GM12878 (cell line): ENCODE measurements at regions not wholly inside any gene's neighbourhood (a gene's known extent, or its start where the extent isn't known, plus 50 kb on each side); places are given as distances from the start of the nearest gene placed in this dataset.

Experiments used
- EZH2 ChIP-seq: IDR thresholded peaks from 2 replicates; pipeline ENCODE4 v1.6.1; 2012; ENCODE audit warnings: low read depth, mild to moderate bottlenecking, control low read depth, inconsistent platforms, low read length, borderline replicate concordance; ENCODE audit not compliant: control insufficient read depth
- NFYA ChIP-seq: IDR thresholded peaks from 2 replicates; pipeline ENCODE4 v1.6.1; 2011; ENCODE audit warnings: low read depth, mild to moderate bottlenecking, low read length, improper control_type of control experiment, borderline replicate concordance
- POLR2A ChIP-seq: IDR thresholded peaks from 2 replicates; pipeline ENCODE4 v1.6.1; 2011; ENCODE audit warnings: low read depth, mild to moderate bottlenecking, low read length
- POLR2AphosphoS5 ChIP-seq: IDR thresholded peaks from 2 replicates; pipeline ENCODE4 v1.6.1; 2011; ENCODE audit warnings: mild to moderate bottlenecking, low read length, inconsistent platforms
- RBBP5 ChIP-seq: fragments of 200-600 bp; sonication (generic); conservative IDR thresholded peaks from 2 replicates; pipeline ENCODE4 v1.6.1; 2016
- RUNX3 ChIP-seq: IDR thresholded peaks from 2 replicates; pipeline ENCODE4 v1.6.1; 2012; ENCODE audit warnings: low read length, inconsistent platforms
- TF ChIP-seq, protein P1 (sequence below), 3 experiments: IDR thresholded peaks in 2 of 3; conservative IDR thresholded peaks in 1 of 3; 2 replicates each; pipeline ENCODE4 v1.5.1; 2011; ENCODE audit warnings: low read depth in 3 of 3, low read length in 3 of 3, mild to moderate bottlenecking in 3 of 3, control low read depth in 2 of 3, moderate library complexity in 2 of 3, inconsistent platforms in 1 of 3, mixed read lengths in 1 of 3; ENCODE audit not compliant: control insufficient read depth in 2 of 3, insufficient read depth in 1 of 3; ENCODE audit errors: extremely low read depth in 1 of 3

DNA sequence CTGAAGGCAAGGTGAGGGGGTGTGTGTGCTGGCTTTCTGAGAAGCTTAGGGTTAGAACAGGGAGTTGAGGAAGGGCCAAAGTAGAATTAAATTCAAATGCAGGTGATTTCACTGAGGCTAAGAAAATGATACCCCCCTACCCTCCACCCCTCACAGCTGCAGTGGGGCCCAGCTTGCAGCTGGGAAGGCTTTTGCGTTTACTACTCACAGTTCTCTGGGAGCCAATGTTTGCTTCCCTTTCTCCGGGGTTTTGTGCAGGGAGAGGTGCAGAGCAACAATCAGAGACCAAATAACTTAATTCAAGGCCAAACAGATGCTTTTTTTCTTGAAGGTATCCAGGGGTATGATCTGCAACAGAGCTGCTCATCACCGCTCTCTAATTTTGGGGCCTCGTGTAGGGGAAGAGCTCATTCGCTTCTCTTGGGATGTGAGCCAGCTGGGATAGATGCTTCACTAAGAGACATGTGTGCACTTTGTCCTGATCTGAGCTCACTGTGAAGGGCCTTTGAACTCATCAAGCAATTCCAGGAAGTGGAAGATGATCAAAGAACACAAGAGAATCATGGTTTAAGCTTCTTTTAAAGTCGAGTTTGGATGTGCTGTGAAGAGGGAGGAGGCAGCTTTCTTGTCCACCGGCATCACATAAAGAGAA lies 122.7 kb upstream of the C1GALT1C1 start:
- TF ChIP-seq RUNX3: no peak
- no peak for TF ChIP-seq NFYA
- no peak for TF ChIP-seq POLR2AphosphoS5
- TF ChIP-seq, protein P1, sequence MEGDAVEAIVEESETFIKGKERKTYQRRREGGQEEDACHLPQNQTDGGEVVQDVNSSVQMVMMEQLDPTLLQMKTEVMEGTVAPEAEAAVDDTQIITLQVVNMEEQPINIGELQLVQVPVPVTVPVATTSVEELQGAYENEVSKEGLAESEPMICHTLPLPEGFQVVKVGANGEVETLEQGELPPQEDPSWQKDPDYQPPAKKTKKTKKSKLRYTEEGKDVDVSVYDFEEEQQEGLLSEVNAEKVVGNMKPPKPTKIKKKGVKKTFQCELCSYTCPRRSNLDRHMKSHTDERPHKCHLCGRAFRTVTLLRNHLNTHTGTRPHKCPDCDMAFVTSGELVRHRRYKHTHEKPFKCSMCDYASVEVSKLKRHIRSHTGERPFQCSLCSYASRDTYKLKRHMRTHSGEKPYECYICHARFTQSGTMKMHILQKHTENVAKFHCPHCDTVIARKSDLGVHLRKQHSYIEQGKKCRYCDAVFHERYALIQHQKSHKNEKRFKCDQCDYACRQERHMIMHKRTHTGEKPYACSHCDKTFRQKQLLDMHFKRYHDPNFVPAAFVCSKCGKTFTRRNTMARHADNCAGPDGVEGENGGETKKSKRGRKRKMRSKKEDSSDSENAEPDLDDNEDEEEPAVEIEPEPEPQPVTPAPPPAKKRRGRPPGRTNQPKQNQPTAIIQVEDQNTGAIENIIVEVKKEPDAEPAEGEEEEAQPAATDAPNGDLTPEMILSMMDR (IDR thresholded peaks at IDR 0.05 in 2 of 3, conservative IDR thresholded peaks at IDR 0.05 in 1 of 3; ENCODE audit: control insufficient read depth in 2 of 3, extremely low read depth in 1 of 3, insufficient read depth in 1 of 3, low read depth in 3 of 3, low read length in 3 of 3): no peak
- no peak for TF ChIP-seq RBBP5
- TF ChIP-seq POLR2A: no peak
- TF ChIP-seq EZH2: no peak
